T47D (cell line): ENCODE measurements at regions not wholly inside any gene's neighbourhood (a gene's known extent, or its start where the extent isn't known, plus 50 kb on each side); places are given as distances from the start of the nearest gene placed in this dataset.

Experiments
- DNase-seq, 2 experiments: peaks; one replicate each; pipeline versions ENCODE4 v3.0.0 to v3.0.0-alpha.2; 2011 to 2012; ENCODE audit warnings: low read depth in 1 of 2, low spot score in 1 of 2
- JUND ChIP-seq: IDR thresholded peaks from 2 replicates; pipeline ENCODE4 v1.6.1; 2012; ENCODE audit warnings: low read depth
- in situ Hi-C: cut with HindIII; loops from 2 replicates; pipeline ENCODE4 v1.10.0; 2016; ENCODE audit warnings: low sequenced_read_pairs, low pct_unique_long_range_greater_than_20kb

GRCh38 chr2:46850742-46851141 lies 64.9 kb downstream of the MCFD2 start:
- no peak for TF ChIP-seq JUND
- in situ Hi-C loops = no loop called here
- no peak for DNase-seq

- DNase-seq = no peak
- in situ Hi-C loops = no loop called here
- TF ChIP-seq JUND = no peak
These were observed 65.7 kb downstream of the MCFD2 start for GRCh38 chr2:46849721-46850556.

- in situ Hi-C loops = no loop called here
- no peak for DNase-seq
- no peak for TF ChIP-seq JUND
These were observed 66.4 kb downstream of the MCFD2 start for GRCh38 chr2:46849046-46849715.

- in situ Hi-C loops = no loop called here
- no peak for DNase-seq
- TF ChIP-seq JUND = no peak
These were observed 67.2 kb downstream of the MCFD2 start for GRCh38 chr2:46848447-46848846.

- no peak for DNase-seq
- in situ Hi-C loops = no loop called here
- no peak for TF ChIP-seq JUND
These were observed 67.7 kb downstream of the MCFD2 start for GRCh38 chr2:46847726-46848412.

GRCh38 chr2:46847185-46847710 lies 68.4 kb downstream of the MCFD2 start:
- no peak for DNase-seq
- in situ Hi-C loops = no loop called here

GRCh38 chr2:46846536-46846935 lies 69.1 kb downstream of the MCFD2 start:
- TF ChIP-seq JUND = no peak
- in situ Hi-C loops = no loop called here
- DNase-seq = no peak

More at GRCh38 chr2:46847185-46847710, 68.4 kb downstream of the MCFD2 start:
- TF ChIP-seq JUND = no peak

- in situ Hi-C loops = no loop called here
These were observed 69.8 kb downstream of the MCFD2 start for GRCh38 chr2:46845542-46846486.

GRCh38 chr2:46844443-46844842 lies 71.2 kb downstream of the MCFD2 start:
- in situ Hi-C loops = no loop called here
- TF ChIP-seq JUND = no peak
- no peak for DNase-seq

More at GRCh38 chr2:46845542-46846486, 69.8 kb downstream of the MCFD2 start:
- TF ChIP-seq JUND = no peak
- DNase-seq = no peak

GRCh38 chr2:46844034-46844433 lies 71.6 kb downstream of the MCFD2 start:
- in situ Hi-C loops = no loop called here
- TF ChIP-seq JUND = no peak
- no peak for DNase-seq

- no peak for DNase-seq
- in situ Hi-C loops = no loop called here
- no peak for TF ChIP-seq JUND
These were observed 72.3 kb downstream of the MCFD2 start for GRCh38 chr2:46843316-46843715.

GRCh38 chr2:46842876-46843275 lies 72.7 kb downstream of the MCFD2 start:
- TF ChIP-seq JUND = no peak
- no peak for DNase-seq
- in situ Hi-C loops = no loop called here
